ENCODE measurements at regions not wholly inside any gene's neighbourhood (a gene's known extent, or its start where the extent isn't known, plus 50 kb on each side); places are given as distances from the start of the nearest gene placed in this dataset.

DNA sequence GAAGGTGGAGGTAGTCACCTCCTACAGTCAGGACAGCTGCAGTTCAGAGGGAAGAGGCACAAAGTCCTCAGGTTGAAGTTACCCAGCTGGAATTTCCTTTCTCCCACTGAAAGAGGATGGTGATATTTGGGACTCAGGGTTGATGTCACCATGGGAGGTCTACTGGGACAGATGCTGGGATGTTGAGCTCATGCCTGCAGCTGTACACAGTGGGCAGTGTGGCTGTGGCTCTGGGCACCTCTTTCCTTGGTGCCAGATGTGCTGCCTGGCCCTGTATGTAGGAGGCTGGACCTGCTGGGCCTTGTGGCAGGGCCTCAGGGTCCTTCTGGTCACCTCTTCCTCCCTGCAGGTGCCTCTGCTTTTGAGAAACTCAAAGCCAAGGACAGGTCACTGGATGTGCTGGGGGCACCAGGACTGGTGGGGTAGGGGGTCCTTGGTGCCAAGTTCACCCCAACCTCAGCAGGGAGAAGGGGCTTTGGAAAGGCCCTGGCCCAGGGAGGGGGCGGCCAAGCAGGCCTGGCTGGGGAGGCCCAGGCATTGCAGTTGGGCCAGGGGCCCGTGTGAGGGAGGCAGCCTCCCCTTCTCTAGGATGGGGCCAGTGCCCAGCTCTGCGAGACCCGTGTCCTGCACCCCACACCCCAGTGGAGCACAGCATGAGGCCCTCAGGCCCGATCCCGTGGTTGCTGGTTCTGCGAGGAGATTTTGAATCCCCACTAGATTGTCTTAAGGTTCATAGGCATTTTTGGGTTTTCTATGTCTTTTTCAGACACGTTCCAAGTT is 103.1 kb downstream of the BMS1 start:
- TF ChIP-seq TCF7L2 (IDR thresholded peaks at IDR 0.05; ENCODE audit: borderline replicate concordance, low read depth, low read length): no peak
- TF ChIP-seq ZNF76 (tag by site-specific recombination; IDR thresholded peaks at IDR 0.05; ENCODE audit: borderline replicate concordance, low read depth): no peak
- TF ChIP-seq ZNF26 (tag by site-specific recombination; IDR thresholded peaks at IDR 0.05): no peak
- no peak for TF ChIP-seq ZNF610 (tag by site-specific recombination; IDR thresholded peaks at IDR 0.05; ENCODE audit: borderline replicate concordance)
- no peak for TF ChIP-seq ZSCAN30 (tag by site-specific recombination; IDR thresholded peaks at IDR 0.05)
- no peak for TF ChIP-seq CTCF (tag by site-specific recombination; IDR thresholded peaks at IDR 0.05)
- TF ChIP-seq ZBTB1 (tag by site-specific recombination; IDR thresholded peaks at IDR 0.05): no peak
- no peak for TF ChIP-seq ZBTB26 (tag by site-specific recombination; optimal IDR thresholded peaks at IDR 0.05)
- TF ChIP-seq ZNF121 (tag by site-specific recombination; IDR thresholded peaks at IDR 0.05): no peak
- no peak for TF ChIP-seq ZNF549 (tag by site-specific recombination; IDR thresholded peaks at IDR 0.05)
- TF ChIP-seq ZNF148 (tag by site-specific recombination; IDR thresholded peaks at IDR 0.05; ENCODE audit: borderline replicate concordance): no peak
- TF ChIP-seq ZNF416 (tag by site-specific recombination; IDR thresholded peaks at IDR 0.05): no peak
- TF ChIP-seq ZNF560 (tag by site-specific recombination; IDR thresholded peaks at IDR 0.05; ENCODE audit: borderline replicate concordance): no peak

Data from HEK293 (cell line).